Fibroblast of skin of back (primary cell): ENCODE measurements at regions not wholly inside any gene's neighbourhood (a gene's known extent, or its start where the extent isn't known, plus 50 kb on each side); places are given as distances from the start of the nearest gene placed in this dataset.
A peak's percentile ranks its signal among the peaks of the same experiment; 100 is the strongest.

ENCODE experiments used
- DNase-seq: peaks from one replicate; pipeline ENCODE4 v3.0.0-alpha.2; 2013

GRCh38 chr5:123803359-123803758, 291.4 kb downstream of the CSNK1G3 start:
- no peak for DNase-seq

GRCh38 chr5:123802298-123802951, 290.4 kb downstream of the CSNK1G3 start:
- no peak for DNase-seq

- no peak for DNase-seq
Observed at GRCh38 chr5:123800640-123801039, 288.7 kb downstream of the CSNK1G3 start.

GRCh38 chr5:123795688-123796087, 283.7 kb downstream of the CSNK1G3 start:
- DNase-seq, result no peak

GRCh38 chr5:123790226-123790625, 278.2 kb downstream of the CSNK1G3 start:
- DNase-seq, result no peak

GRCh38 chr5:123787635-123788034, 275.7 kb downstream of the CSNK1G3 start:
- no peak for DNase-seq

- no peak for DNase-seq
Observed at GRCh38 chr5:123787136-123787535, 275.2 kb downstream of the CSNK1G3 start.

- no peak for DNase-seq
Observed at GRCh38 chr5:123786411-123786810, 274.4 kb downstream of the CSNK1G3 start.

- peak; percentile 91 for DNase-seq
Observed at GRCh38 chr5:123785162-123786071, 273.4 kb downstream of the CSNK1G3 start.

GRCh38 chr5:123783421-123783820, 271.4 kb downstream of the CSNK1G3 start:
- DNase-seq, result peak; percentile 41

GRCh38 chr5:123778641-123779040, 266.7 kb downstream of the CSNK1G3 start:
- no peak for DNase-seq

GRCh38 chr5:123776761-123777160, 264.8 kb downstream of the CSNK1G3 start:
- DNase-seq, result peak; percentile 88

- no peak for DNase-seq
Observed at GRCh38 chr5:123771715-123772114, 259.7 kb downstream of the CSNK1G3 start.

- no peak for DNase-seq
Observed at GRCh38 chr5:123763201-123763600, 251.2 kb downstream of the CSNK1G3 start.

GRCh38 chr5:123756816-123757215, 244.8 kb downstream of the CSNK1G3 start:
- no peak for DNase-seq

- no peak for DNase-seq
Observed at GRCh38 chr5:123756318-123756665, 244.3 kb downstream of the CSNK1G3 start.

- peak; percentile 89 for DNase-seq
Observed at GRCh38 chr5:123755653-123756317, 243.8 kb downstream of the CSNK1G3 start.

- DNase-seq, result peak; percentile 38
Observed at GRCh38 chr5:123754908-123755307, 242.9 kb downstream of the CSNK1G3 start.

- peak; percentile 69 for DNase-seq
Observed at GRCh38 chr5:123753937-123754891, 242.2 kb downstream of the CSNK1G3 start.

GRCh38 chr5:123753180-123753936, 241.4 kb downstream of the CSNK1G3 start:
- DNase-seq, result no peak

GRCh38 chr5:123752552-123753179, 240.7 kb downstream of the CSNK1G3 start:
- peak; percentile 90 for DNase-seq
